ENCODE measurements at regions not wholly inside any gene's neighbourhood (a gene's known extent, or its start where the extent isn't known, plus 50 kb on each side); places are given as distances from the start of the nearest gene placed in this dataset.
A peak's percentile ranks its signal among the peaks of the same experiment; 100 is the strongest.
"Not testable (repeated sequence)": the region's sequence is repeated elsewhere in the genome, so short reads cannot be mapped to it uniquely, and the experiment has no call there.

- DNase-seq (ENCODE audit: low read depth), result peak; percentile 36
These were observed 684.5 kb downstream of the FAM181B start for GRCh38 chr11:82049199-82049598.

- no peak for DNase-seq (ENCODE audit: low read depth)
These were observed 686.5 kb downstream of the FAM181B start for GRCh38 chr11:82047200-82047599.

- DNase-seq (ENCODE audit: low read depth), result peak; percentile 72
These were observed 686.9 kb downstream of the FAM181B start for GRCh38 chr11:82046778-82047177.

GRCh38 chr11:82045748-82046457 is 687.8 kb downstream of the FAM181B start:
- DNase-seq (ENCODE audit: low read depth), result no peak

GRCh38 chr11:82043316-82043715 is 690.3 kb downstream of the FAM181B start:
- DNase-seq (ENCODE audit: low read depth), result peak; percentile 71

- no peak for DNase-seq (ENCODE audit: low read depth)
These were observed 691.9 kb downstream of the FAM181B start for GRCh38 chr11:82041764-82042163.

GRCh38 chr11:82038154-82038553 is 695.5 kb downstream of the FAM181B start:
- no peak for DNase-seq (ENCODE audit: low read depth)

GRCh38 chr11:82034527-82034926 is 699.1 kb downstream of the FAM181B start:
- no peak for DNase-seq (ENCODE audit: low read depth)

GRCh38 chr11:82027335-82027734 is 706.3 kb downstream of the FAM181B start:
- DNase-seq (ENCODE audit: low read depth), result not testable (repeated sequence)

GRCh38 chr11:82024760-82025159 is 708.9 kb downstream of the FAM181B start:
- no peak for DNase-seq (ENCODE audit: low read depth)

- DNase-seq (ENCODE audit: low read depth), result no peak
These were observed 721.4 kb downstream of the FAM181B start for GRCh38 chr11:82012276-82012675.

GRCh38 chr11:82009133-82009532 is 724.5 kb downstream of the FAM181B start:
- no peak for DNase-seq (ENCODE audit: low read depth)

GRCh38 chr11:82007521-82007920 is 726.1 kb downstream of the FAM181B start:
- no peak for DNase-seq (ENCODE audit: low read depth)

- DNase-seq (ENCODE audit: low read depth), result no peak
These were observed 729.0 kb downstream of the FAM181B start for GRCh38 chr11:82004537-82005213.

- DNase-seq (ENCODE audit: low read depth), result peak; percentile 74
These were observed 729.8 kb downstream of the FAM181B start for GRCh38 chr11:82003671-82004515.

GRCh38 chr11:82003024-82003423 is 730.6 kb downstream of the FAM181B start:
- DNase-seq (ENCODE audit: low read depth), result no peak

- no peak for DNase-seq (ENCODE audit: low read depth)
These were observed 737.8 kb downstream of the FAM181B start for GRCh38 chr11:81995889-81996288.

- no peak for DNase-seq (ENCODE audit: low read depth)
These were observed 739.9 kb downstream of the FAM181B start for GRCh38 chr11:81993755-81994154.

GRCh38 chr11:81990659-81991443 is 742.8 kb downstream of the FAM181B start:
- no peak for DNase-seq (ENCODE audit: low read depth)

GRCh38 chr11:81989093-81989492 is 744.6 kb downstream of the FAM181B start:
- DNase-seq (ENCODE audit: low read depth), result peak; percentile 55

- DNase-seq (ENCODE audit: low read depth), result peak; percentile 46
These were observed 745.7 kb downstream of the FAM181B start for GRCh38 chr11:81987829-81988472.
